NB4 (cell line): ENCODE measurements at regions not wholly inside any gene's neighbourhood (a gene's known extent, or its start where the extent isn't known, plus 50 kb on each side); places are given as distances from the start of the nearest gene placed in this dataset.

ENCODE experiments used
- MYC ChIP-seq: IDR thresholded peaks from 2 replicates; pipeline ENCODE4 v1.6.1; 2011; ENCODE audit warnings: low read depth, low read length
- POLR2A ChIP-seq: IDR thresholded peaks from 2 replicates; pipeline ENCODE4 v1.6.1; 2011; ENCODE audit warnings: mild to moderate bottlenecking; ENCODE audit not compliant: insufficient read length; ENCODE audit errors: extremely low read depth
- TF ChIP-seq, protein P1 (sequence below): IDR thresholded peaks from 2 replicates; pipeline ENCODE4 v1.6.1; 2011; ENCODE audit warnings: low read depth, low read length
- TF ChIP-seq, protein P2 (sequence below): IDR thresholded peaks from one replicate; pipeline ENCODE4 v1.5.1; 2012; ENCODE audit warnings: low read depth, low read length

DNA sequence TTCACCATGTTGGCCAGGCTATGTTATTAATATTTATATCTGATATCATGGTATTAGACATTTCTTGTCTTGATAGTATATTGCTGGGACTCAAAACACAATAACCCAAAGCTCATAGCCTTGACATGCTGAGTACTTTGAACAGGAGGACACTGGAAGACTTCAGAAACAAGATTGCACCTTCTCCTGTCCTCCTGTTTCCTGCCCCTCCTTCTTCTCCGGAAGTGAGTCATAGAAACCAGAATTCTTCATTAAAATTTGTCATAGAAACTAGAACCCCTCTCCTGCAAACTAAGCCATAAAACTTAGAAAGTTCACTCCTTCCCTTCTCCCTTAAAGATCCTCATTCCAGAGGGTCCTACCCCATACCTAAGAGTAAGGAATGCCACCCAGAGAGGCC lies 400.2 kb downstream of the SLITRK5 start:
- TF ChIP-seq, protein P1, sequence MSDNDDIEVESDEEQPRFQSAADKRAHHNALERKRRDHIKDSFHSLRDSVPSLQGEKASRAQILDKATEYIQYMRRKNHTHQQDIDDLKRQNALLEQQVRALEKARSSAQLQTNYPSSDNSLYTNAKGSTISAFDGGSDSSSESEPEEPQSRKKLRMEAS, result no peak
- TF ChIP-seq, protein P2, sequence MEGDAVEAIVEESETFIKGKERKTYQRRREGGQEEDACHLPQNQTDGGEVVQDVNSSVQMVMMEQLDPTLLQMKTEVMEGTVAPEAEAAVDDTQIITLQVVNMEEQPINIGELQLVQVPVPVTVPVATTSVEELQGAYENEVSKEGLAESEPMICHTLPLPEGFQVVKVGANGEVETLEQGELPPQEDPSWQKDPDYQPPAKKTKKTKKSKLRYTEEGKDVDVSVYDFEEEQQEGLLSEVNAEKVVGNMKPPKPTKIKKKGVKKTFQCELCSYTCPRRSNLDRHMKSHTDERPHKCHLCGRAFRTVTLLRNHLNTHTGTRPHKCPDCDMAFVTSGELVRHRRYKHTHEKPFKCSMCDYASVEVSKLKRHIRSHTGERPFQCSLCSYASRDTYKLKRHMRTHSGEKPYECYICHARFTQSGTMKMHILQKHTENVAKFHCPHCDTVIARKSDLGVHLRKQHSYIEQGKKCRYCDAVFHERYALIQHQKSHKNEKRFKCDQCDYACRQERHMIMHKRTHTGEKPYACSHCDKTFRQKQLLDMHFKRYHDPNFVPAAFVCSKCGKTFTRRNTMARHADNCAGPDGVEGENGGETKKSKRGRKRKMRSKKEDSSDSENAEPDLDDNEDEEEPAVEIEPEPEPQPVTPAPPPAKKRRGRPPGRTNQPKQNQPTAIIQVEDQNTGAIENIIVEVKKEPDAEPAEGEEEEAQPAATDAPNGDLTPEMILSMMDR, result no peak
- no peak for TF ChIP-seq POLR2A
- TF ChIP-seq MYC, result no peak
